ENCODE measurements at regions not wholly inside any gene's neighbourhood (a gene's known extent, or its start where the extent isn't known, plus 50 kb on each side); places are given as distances from the start of the nearest gene placed in this dataset.

DNA sequence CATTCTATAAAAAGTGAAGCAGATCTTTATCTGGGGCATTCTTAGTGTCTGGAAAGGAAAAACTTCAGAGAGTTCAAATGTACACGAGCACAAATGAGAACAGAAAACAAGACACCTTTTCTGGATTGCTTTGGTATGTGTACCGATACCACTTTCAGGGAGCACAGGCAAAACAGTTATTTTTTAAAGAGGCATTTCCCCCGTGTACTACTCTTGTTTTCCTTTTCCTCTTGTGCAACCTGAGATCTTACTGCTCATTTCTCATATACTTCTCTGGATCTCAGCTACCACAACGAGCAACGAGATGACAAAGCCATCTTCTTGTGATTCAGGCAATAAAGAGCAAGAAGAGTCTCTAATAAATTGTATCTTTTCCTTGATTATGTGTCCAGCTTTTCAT, 463.6 kb downstream of the SHQ1 start:
- in situ Hi-C loops (cut with HindIII; ENCODE audit: low sequenced_read_pairs) = no loop called here
- H3K4me3 ChIP-seq (ENCODE audit: low read depth, low read length) = no peak overlapping the region
- DNase-seq (ENCODE audit: low read depth) = no peak
- TF ChIP-seq, protein P1, sequence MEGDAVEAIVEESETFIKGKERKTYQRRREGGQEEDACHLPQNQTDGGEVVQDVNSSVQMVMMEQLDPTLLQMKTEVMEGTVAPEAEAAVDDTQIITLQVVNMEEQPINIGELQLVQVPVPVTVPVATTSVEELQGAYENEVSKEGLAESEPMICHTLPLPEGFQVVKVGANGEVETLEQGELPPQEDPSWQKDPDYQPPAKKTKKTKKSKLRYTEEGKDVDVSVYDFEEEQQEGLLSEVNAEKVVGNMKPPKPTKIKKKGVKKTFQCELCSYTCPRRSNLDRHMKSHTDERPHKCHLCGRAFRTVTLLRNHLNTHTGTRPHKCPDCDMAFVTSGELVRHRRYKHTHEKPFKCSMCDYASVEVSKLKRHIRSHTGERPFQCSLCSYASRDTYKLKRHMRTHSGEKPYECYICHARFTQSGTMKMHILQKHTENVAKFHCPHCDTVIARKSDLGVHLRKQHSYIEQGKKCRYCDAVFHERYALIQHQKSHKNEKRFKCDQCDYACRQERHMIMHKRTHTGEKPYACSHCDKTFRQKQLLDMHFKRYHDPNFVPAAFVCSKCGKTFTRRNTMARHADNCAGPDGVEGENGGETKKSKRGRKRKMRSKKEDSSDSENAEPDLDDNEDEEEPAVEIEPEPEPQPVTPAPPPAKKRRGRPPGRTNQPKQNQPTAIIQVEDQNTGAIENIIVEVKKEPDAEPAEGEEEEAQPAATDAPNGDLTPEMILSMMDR (IDR thresholded peaks at IDR 0.05; ENCODE audit: low read depth, low read length, missing control alignments) = no peak

DNA sequence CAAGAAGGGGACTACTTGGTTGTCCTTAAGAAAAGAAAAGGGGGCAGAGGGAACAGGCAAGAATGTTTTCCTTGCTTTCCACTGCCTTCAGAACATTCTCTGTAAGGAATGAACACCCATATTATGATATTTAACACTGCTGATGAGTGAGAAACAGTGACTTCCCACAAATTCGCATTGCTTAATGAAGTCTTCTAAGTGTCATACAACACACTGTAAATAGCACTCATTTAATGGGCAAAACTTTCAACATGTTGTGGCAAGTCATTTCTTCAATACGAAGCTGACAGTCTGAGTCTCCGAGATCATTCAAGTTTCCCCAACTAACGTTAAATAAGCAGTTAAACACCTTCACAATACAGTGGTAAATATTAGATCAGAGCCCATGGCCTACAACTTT, 464.4 kb downstream of the SHQ1 start:
- TF ChIP-seq, protein P1 (IDR thresholded peaks at IDR 0.05; ENCODE audit: low read depth, low read length, missing control alignments) = no peak
- DNase-seq (ENCODE audit: low read depth) = no peak
- in situ Hi-C loops (cut with HindIII; ENCODE audit: low sequenced_read_pairs) = no loop called here
- no peak overlapping the region for H3K4me3 ChIP-seq (ENCODE audit: low read depth, low read length)

DNA sequence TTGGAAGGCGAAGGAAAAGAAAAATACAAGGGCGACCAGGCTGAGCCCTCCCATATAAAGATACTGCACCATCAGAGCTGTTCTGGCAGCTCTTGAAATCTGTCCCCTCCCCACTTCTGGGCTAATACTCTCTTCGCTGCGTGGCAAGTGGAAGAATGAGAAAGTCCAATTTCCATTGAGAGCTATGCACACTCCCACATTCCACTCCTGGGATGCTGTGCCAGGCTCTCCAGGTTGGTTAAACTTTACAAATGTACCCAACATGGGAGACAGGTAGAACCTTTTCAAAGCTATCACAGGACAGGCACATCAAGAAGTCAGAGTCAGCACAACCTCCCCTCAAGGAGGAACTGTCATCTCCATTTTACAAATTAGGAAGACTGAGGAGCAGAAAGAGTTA, 465.0 kb downstream of the SHQ1 start:
- no peak for DNase-seq (ENCODE audit: low read depth)
- no peak overlapping the region for H3K4me3 ChIP-seq (ENCODE audit: low read depth, low read length)
- TF ChIP-seq, protein P1 (IDR thresholded peaks at IDR 0.05; ENCODE audit: low read depth, low read length, missing control alignments) = no peak
- in situ Hi-C loops (cut with HindIII; ENCODE audit: low sequenced_read_pairs) = no loop called here

DNA sequence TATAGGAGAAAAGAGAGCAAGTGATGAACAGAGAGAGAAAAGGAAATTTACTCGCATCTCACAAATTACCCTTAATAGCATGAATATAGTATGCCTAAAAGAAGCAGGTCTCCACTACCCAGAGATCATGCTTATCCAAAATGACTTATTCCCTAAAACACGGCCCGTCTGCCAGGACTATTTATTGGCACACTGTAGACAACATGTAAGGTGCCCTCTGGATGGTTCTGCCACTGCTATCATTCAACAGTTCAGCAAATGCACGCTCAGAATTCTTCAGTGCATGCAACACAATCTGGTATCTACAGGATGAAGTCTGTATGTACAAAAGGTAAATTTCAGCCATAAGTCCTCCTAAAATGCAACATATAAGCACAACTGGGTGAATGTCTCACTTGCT, 465.8 kb downstream of the SHQ1 start:
- no peak for DNase-seq (ENCODE audit: low read depth)
- TF ChIP-seq, protein P1 (IDR thresholded peaks at IDR 0.05; ENCODE audit: low read depth, low read length, missing control alignments) = no peak
- in situ Hi-C loops (cut with HindIII; ENCODE audit: low sequenced_read_pairs) = no loop called here

DNA sequence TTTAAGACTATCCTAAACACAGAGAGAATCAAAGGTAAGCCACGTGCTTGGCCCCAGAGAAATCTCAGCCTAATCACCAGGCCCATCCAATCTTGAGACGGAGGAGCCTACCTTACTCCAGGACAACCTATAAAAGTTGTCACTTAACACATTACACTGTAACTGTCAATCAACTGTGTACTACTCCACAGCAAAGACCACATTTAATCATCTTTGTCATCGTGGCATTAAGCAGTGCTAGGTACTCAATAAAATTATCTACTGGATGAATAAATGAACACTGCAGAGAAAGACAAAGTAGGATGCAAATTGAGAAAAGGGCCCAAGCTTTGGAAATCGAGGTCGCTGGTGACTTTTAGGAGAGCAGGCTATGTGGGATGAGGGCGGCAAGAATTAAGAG, 466.7 kb downstream of the SHQ1 start:
- TF ChIP-seq, protein P1 (IDR thresholded peaks at IDR 0.05; ENCODE audit: low read depth, low read length, missing control alignments) = no peak
- no peak overlapping the region for H3K4me3 ChIP-seq (ENCODE audit: low read depth, low read length)
- in situ Hi-C loops (cut with HindIII; ENCODE audit: low sequenced_read_pairs) = no loop called here
- DNase-seq (ENCODE audit: low read depth) = no peak

More for the DNA sequence above, 465.8 kb downstream of the SHQ1 start:
- no peak overlapping the region for H3K4me3 ChIP-seq (ENCODE audit: low read depth, low read length)

DNA sequence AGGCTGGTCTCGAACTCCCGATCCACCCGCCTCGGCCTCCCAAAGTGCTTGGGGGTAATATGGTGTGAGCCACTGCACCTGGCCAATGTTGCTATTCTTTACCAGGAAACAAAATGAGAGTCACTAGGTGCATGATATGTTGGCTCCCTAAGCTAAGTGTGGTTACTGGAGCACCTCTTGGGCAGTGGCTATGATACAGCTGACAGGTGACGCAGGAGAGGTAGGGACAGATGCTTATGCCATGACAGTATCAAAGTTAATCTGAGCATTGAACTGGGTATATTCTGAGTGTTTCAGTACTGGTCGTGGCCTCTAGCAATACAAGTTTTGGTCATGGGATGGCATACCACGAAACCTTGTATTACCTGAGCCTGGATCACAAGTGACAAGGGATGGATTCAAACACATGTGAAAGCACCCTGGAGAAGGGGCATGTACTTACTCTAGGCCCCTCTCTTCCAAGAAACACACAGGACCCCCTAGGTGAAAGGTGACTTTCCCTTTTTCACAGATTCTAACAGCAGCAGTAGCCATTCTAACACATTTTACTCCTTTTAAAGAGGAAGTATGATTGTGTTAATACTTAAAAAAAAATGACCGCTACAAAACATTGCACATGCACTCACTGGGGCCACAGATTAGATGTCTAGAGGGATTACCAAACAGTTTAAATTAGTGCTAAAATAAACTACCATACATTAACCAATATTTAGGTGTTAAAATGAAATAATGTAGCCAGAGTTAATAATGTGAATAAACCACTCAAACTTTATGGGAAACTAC, 467.3 kb downstream of the SHQ1 start:
- no peak for DNase-seq (ENCODE audit: low read depth)
- TF ChIP-seq, protein P1 (IDR thresholded peaks at IDR 0.05; ENCODE audit: low read depth, low read length, missing control alignments) = no peak
- in situ Hi-C loops (cut with HindIII; ENCODE audit: low sequenced_read_pairs) = no loop called here
- H3K4me3 ChIP-seq (ENCODE audit: low read depth, low read length) = no peak overlapping the region
